ENCODE measurements at regions not wholly inside any gene's neighbourhood (a gene's known extent, or its start where the extent isn't known, plus 50 kb on each side); places are given as distances from the start of the nearest gene placed in this dataset.

DNA sequence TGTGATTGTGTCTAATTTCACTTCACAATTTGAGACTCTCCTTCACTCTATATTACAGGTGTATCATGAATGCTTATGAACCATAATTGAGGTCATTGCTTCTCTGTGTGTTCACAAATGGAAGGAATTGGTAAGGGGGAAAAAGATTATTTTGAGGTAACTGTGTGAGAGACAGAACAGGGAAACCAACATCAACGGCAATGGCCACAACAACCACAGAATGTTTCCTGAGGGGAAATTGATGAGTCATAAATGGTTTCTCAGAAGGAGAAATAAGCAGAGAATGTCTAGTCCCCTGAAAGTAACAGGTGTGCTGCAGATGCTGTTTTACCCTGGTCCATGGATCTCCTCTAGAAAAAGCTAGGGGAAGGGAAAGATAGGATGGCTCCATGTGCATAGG, 361.2 kb upstream of the GALNT5 start:
- Mint-ChIP-seq H3K4me3 (peak overlapping the region; percentile 48), H3K4me1 (ENCODE audit: low read depth) (peaks cover 43% of the 10 kb centered on the region), H3K36me3 (ENCODE audit: low read depth) (peaks cover 3% of the 10 kb centered on the region), H3K27ac (peak overlapping the region; percentile 81), H3K27me3 (ENCODE audit: insufficient read depth) (peaks cover 40% of the 10 kb centered on the region), H3K9me3 (peaks cover 12% of the 10 kb centered on the region)
- intact Hi-C loops (cut with micrococcal nuclease) = loop anchor here (1.0 to 10.0 kb wide), 6 partner anchors 12 to 564 kb away; partner anchors contain the start of gene NR4A2
- peak; percentile 44 for DNase-seq (ENCODE audit: low spot score)

DNA sequence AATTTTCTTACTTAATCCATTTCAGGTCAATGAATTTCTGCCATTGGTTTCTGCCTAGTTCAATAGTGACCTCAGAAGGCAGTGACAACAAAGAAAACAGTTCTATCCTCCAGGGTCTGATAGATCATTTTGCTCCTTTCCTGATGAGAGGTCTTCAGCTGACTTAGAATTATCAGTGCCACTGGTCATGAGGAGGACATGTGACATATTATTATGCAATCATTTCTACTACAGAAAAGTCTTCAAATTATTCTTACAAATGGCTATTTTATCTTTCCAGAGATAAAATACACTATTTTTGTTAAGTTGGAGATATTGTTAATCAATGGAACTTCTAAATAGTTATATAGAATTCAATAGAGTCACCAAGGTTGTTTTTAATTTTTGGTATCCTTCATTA, 360.0 kb upstream of the GALNT5 start:
- DNase-seq (ENCODE audit: low spot score) = no peak
- intact Hi-C loops (cut with micrococcal nuclease) = loop anchor here (5.0 to 10.0 kb wide), 3 partner anchors 157 to 365 kb away; no protein-coding TSS in a partner anchor
- H3K27ac Mint-ChIP-seq = no peak overlapping the region
- peaks cover 12% of the 10 kb centered on the region for H3K9me3 Mint-ChIP-seq
- H3K36me3 Mint-ChIP-seq (ENCODE audit: low read depth) = peaks cover 3% of the 10 kb centered on the region
- peaks cover 37% of the 10 kb centered on the region for H3K27me3 Mint-ChIP-seq (ENCODE audit: insufficient read depth)
- H3K4me3 Mint-ChIP-seq = no peak overlapping the region
- peaks cover 36% of the 10 kb centered on the region for H3K4me1 Mint-ChIP-seq (ENCODE audit: low read depth)

DNA sequence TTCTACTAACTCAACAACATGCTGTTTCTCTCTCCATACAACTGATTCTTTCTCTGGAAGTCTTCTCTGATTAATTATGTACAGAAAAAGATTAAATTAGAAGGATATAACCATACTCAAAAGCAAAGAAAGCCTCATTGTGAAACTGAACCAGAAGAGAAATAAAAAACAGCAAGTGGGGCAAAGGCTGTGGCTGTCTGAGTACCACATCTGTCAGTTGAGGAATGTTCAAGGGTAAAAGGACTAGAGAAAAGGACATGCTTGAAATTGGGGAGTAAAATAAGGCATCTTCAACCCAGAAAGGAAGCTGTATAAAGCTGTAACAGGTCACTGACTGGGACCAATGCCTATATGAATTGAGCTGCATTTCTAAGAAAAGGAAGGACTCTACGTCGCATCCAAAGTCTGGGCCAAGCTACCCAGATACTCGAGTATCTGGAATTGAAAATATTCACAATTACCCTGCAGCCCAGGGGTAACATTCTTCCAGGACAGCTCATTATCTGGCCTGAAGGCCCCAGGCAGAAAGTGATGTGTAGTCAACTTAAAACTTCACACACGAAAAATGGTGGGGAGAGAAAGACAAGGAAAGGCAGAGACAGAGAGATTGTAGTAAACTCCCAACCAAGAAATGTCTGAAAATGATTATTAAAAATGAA, 356.0 kb upstream of the GALNT5 start:
- Mint-ChIP-seq H3K36me3 (ENCODE audit: low read depth) (peaks cover 3% of the 10 kb centered on the region), H3K27me3 (ENCODE audit: insufficient read depth) (peaks cover 30% of the 10 kb centered on the region), H3K4me1 (ENCODE audit: low read depth) (peaks cover 4% of the 10 kb centered on the region), H3K27ac (no peak overlapping the region), H3K9me3 (peaks cover 11% of the 10 kb centered on the region), H3K4me3 (no peak overlapping the region)
- intact Hi-C loops (cut with micrococcal nuclease) = no loop called here
- DNase-seq (ENCODE audit: low spot score) = no peak

DNA sequence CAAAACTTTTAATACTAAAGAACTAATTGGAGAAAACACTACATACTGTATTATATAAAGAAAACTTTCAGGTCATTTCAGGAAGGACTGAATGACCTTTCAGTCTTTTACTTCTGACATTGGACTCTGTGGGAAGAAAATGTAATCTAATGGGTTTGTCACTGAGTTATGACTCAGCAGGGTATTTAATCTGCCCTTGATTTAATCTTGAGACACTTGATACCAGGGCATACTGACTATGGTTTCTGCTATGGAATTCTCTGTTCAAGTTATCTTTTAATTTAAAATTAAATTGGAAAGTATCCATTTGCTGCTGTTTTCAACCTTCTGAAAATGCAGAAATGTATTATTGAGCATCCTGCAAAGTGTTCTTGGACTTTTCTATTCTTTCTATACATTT, 354.2 kb upstream of the GALNT5 start:
- H3K36me3 Mint-ChIP-seq (ENCODE audit: low read depth) = no peaks in the 10 kb centered on the region
- H3K27me3 Mint-ChIP-seq (ENCODE audit: insufficient read depth) = peaks cover 30% of the 10 kb centered on the region
- H3K4me1 Mint-ChIP-seq (ENCODE audit: low read depth) = peaks cover 2% of the 10 kb centered on the region
- intact Hi-C loops (cut with micrococcal nuclease) = no loop called here
- DNase-seq (ENCODE audit: low spot score) = no peak
- no peak overlapping the region for H3K4me3 Mint-ChIP-seq
- H3K9me3 Mint-ChIP-seq = peaks cover 2% of the 10 kb centered on the region
- H3K27ac Mint-ChIP-seq = no peak overlapping the region

DNA sequence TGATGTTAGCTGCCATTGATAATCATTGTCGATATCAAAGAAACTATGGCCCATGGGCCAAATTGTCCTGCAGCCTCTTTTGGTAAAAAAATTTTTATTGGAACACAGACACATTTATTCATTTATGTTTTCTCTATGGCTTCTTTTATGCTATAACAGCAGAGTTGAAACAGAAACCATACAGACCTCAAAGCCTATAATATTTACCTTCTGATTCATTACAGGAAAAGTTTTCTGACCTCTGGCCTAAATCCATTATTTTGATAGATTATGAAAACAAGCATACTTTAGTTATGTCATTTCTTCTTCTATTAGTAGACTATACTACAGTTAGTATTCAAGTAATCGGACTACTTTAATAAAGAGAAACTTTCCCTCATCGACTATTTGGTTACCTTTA, 349.7 kb upstream of the GALNT5 start:
- intact Hi-C loops (cut with micrococcal nuclease) = loop anchor here (1.0 kb wide), 2 partner anchors 8 to 12 kb away; no protein-coding TSS in a partner anchor
- no peaks in the 10 kb centered on the region for H3K36me3 Mint-ChIP-seq (ENCODE audit: low read depth)
- peaks cover 34% of the 10 kb centered on the region for H3K27me3 Mint-ChIP-seq (ENCODE audit: insufficient read depth)
- no peak overlapping the region for H3K4me3 Mint-ChIP-seq
- no peak overlapping the region for H3K27ac Mint-ChIP-seq
- no peaks in the 10 kb centered on the region for H3K9me3 Mint-ChIP-seq
- no peak for DNase-seq (ENCODE audit: low spot score)
- H3K4me1 Mint-ChIP-seq (ENCODE audit: low read depth) = peaks cover 11% of the 10 kb centered on the region

GRCh38 chr2:156908825-156909224, 348.7 kb upstream of the GALNT5 start:
- Mint-ChIP-seq H3K4me3 (no peak overlapping the region), H3K36me3 (ENCODE audit: low read depth) (no peaks in the 10 kb centered on the region), H3K27me3 (ENCODE audit: insufficient read depth) (peaks cover 33% of the 10 kb centered on the region), H3K27ac (no peak overlapping the region), H3K9me3 (no peaks in the 10 kb centered on the region), H3K4me1 (ENCODE audit: low read depth) (peaks cover 11% of the 10 kb centered on the region)
- DNase-seq (ENCODE audit: low spot score) = no peak
- intact Hi-C loops (cut with micrococcal nuclease) = loop anchor here (1.0 kb wide), 2 partner anchors 9 to 13 kb away; no protein-coding TSS in a partner anchor

GRCh38 chr2:156909983-156910382, 347.5 kb upstream of the GALNT5 start:
- no peak overlapping the region for H3K4me3 Mint-ChIP-seq
- no peaks in the 10 kb centered on the region for H3K36me3 Mint-ChIP-seq (ENCODE audit: low read depth)
- intact Hi-C loops (cut with micrococcal nuclease) = no loop called here
- DNase-seq (ENCODE audit: low spot score) = no peak
- no peaks in the 10 kb centered on the region for H3K9me3 Mint-ChIP-seq
- no peak overlapping the region for H3K27ac Mint-ChIP-seq
- H3K27me3 Mint-ChIP-seq (ENCODE audit: insufficient read depth) = peaks cover 28% of the 10 kb centered on the region
- peaks cover 11% of the 10 kb centered on the region for H3K4me1 Mint-ChIP-seq (ENCODE audit: low read depth)

- Mint-ChIP-seq H3K27ac (no peak overlapping the region), H3K4me1 (ENCODE audit: low read depth) (no peaks in the 10 kb centered on the region), H3K9me3 (no peaks in the 10 kb centered on the region), H3K36me3 (ENCODE audit: low read depth) (no peaks in the 10 kb centered on the region), H3K4me3 (no peak overlapping the region), H3K27me3 (ENCODE audit: insufficient read depth) (peaks cover 16% of the 10 kb centered on the region)
- no peak for DNase-seq (ENCODE audit: low spot score)
- intact Hi-C loops (cut with micrococcal nuclease) = no loop called here
Observed at GRCh38 chr2:156915332-156915731, 342.2 kb upstream of the GALNT5 start.

GRCh38 chr2:156918410-156918809, 339.1 kb upstream of the GALNT5 start:
- Mint-ChIP-seq H3K27ac (no peak overlapping the region), H3K27me3 (ENCODE audit: insufficient read depth) (peaks cover 6% of the 10 kb centered on the region), H3K4me1 (ENCODE audit: low read depth) (no peaks in the 10 kb centered on the region), H3K4me3 (no peak overlapping the region), H3K9me3 (peaks cover 6% of the 10 kb centered on the region), H3K36me3 (ENCODE audit: low read depth) (no peaks in the 10 kb centered on the region)
- intact Hi-C loops (cut with micrococcal nuclease) = no loop called here
- no peak for DNase-seq (ENCODE audit: low spot score)

- no peak for DNase-seq (ENCODE audit: low spot score)
- intact Hi-C loops (cut with micrococcal nuclease) = no loop called here
- H3K27ac Mint-ChIP-seq = no peak overlapping the region
- H3K27me3 Mint-ChIP-seq (ENCODE audit: insufficient read depth) = no peaks in the 10 kb centered on the region
- no peak overlapping the region for H3K4me3 Mint-ChIP-seq
- H3K9me3 Mint-ChIP-seq = peaks cover 12% of the 10 kb centered on the region
- H3K4me1 Mint-ChIP-seq (ENCODE audit: low read depth) = no peaks in the 10 kb centered on the region
- no peaks in the 10 kb centered on the region for H3K36me3 Mint-ChIP-seq (ENCODE audit: low read depth)
Observed at GRCh38 chr2:156930423-156930822, 327.1 kb upstream of the GALNT5 start.

DNA sequence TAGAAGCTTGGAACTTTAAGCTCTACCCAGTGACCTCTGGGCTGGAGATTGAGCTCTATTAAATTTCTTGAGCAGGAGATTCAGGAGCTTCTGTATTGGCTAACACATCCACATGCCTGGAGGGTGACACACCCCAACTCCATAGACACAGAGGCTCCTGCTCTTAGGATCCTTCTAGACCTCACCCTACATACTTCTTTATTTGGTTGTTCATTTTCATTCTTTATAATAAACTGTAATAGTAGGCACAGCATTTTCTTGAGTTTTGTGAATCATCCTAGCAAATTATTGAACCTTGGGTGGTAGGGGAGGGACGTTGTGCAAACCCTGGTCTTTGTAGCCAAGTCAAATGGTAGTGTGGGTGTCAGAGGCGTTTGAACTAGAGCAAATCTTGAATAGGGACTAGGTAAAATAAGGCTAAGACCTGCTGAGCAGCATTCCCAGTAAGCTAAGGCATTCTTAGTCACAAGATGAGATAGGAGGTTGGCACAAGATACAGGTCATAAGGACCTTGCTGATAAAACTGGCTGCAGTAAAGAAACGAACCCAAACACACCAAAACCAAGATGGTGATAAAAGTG, 323.8 kb upstream of the GALNT5 start:
- intact Hi-C loops (cut with micrococcal nuclease) = no loop called here
- H3K4me1 Mint-ChIP-seq (ENCODE audit: low read depth) = no peaks in the 10 kb centered on the region
- no peak for DNase-seq (ENCODE audit: low spot score)
- no peak overlapping the region for H3K4me3 Mint-ChIP-seq
- no peaks in the 10 kb centered on the region for H3K9me3 Mint-ChIP-seq
- no peak overlapping the region for H3K27ac Mint-ChIP-seq
- H3K36me3 Mint-ChIP-seq (ENCODE audit: low read depth) = no peaks in the 10 kb centered on the region
- no peaks in the 10 kb centered on the region for H3K27me3 Mint-ChIP-seq (ENCODE audit: insufficient read depth)

DNA sequence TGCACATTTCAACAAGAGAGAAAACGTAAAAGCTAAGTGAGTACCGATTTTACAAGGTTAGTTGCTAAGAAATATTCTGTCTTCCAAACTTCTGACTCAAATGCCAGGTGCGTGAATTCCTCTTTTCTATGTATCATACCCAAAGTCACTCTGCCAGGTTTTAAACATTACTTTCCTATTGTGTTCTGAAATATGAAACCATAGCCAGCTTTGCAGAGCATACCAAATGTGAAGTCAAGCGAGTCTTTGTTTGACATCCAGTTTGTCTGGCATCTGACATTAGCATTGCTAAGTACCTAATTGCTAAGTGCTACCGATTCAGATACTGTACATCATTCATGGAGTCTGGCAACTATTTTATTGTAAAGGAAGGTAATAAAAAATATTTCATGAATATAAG, 321.9 kb upstream of the GALNT5 start:
- DNase-seq (ENCODE audit: low spot score) = no peak
- Mint-ChIP-seq H3K4me1 (ENCODE audit: low read depth) (no peaks in the 10 kb centered on the region), H3K9me3 (no peaks in the 10 kb centered on the region), H3K4me3 (no peak overlapping the region), H3K36me3 (ENCODE audit: low read depth) (no peaks in the 10 kb centered on the region), H3K27ac (no peak overlapping the region), H3K27me3 (ENCODE audit: insufficient read depth) (no peaks in the 10 kb centered on the region)
- intact Hi-C loops (cut with micrococcal nuclease) = no loop called here

GRCh38 chr2:156937430-156937829, 320.1 kb upstream of the GALNT5 start:
- Mint-ChIP-seq H3K4me3 (no peak overlapping the region), H3K36me3 (ENCODE audit: low read depth) (no peaks in the 10 kb centered on the region)
- intact Hi-C loops (cut with micrococcal nuclease) = no loop called here

More at GRCh38 chr2:156937430-156937829, 320.1 kb upstream of the GALNT5 start:
- no peaks in the 10 kb centered on the region for H3K4me1 Mint-ChIP-seq (ENCODE audit: low read depth)
- no peak for DNase-seq (ENCODE audit: low spot score)
- H3K27me3 Mint-ChIP-seq (ENCODE audit: insufficient read depth) = no peaks in the 10 kb centered on the region
- H3K9me3 Mint-ChIP-seq = no peaks in the 10 kb centered on the region
- H3K27ac Mint-ChIP-seq = no peak overlapping the region

Measured in activated T-helper 1 cell treated with anti-CD3 and anti-CD28 coated beads, Interleukin-12 subunit alpha, Interleukin-12 subunit beta, Interleukin-2, Interleukin-4 antibody, amounts not matched to agents 30 ng/mL and 10 ng/mL and 1 ng/mL, durations not matched to agents 14 hours and 24 hours and 36 hours (primary cell).